Breast epithelium (tissue), 3 donors: ENCODE measurements at regions not wholly inside any gene's neighbourhood (a gene's known extent, or its start where the extent isn't known, plus 50 kb on each side); places are given as distances from the start of the nearest gene placed in this dataset.

ENCODE experiments used
- CTCF ChIP-seq, 3 donors: fragments of 450-650 bp; IDR thresholded peaks; one replicate each; pipeline ENCODE4 v1.5.1; 2016 to 2017; ENCODE audit warnings: antibody characterized with exemption in 3 of 3, mild to moderate bottlenecking in 3 of 3, moderate library complexity in 3 of 3
- POLR2A ChIP-seq: fragments of 450-650 bp; IDR thresholded peaks from one replicate; pipeline ENCODE4 v1.6.1; 2016; ENCODE audit warnings: antibody characterized with exemption, mild to moderate bottlenecking, moderate library complexity
- POLR2AphosphoS5 ChIP-seq, 3 donors: sonication (generic); formaldehyde crosslinking; IDR thresholded peaks; one replicate each; pipeline ENCODE4 v1.6.1; 2017; ENCODE audit warnings: antibody characterized with exemption in 3 of 3

GRCh38 chr2:239594019-239594771, 193.4 kb upstream of the HDAC4 start:
- no peak for TF ChIP-seq POLR2AphosphoS5 (IDR thresholded peaks at IDR 0.05)
- TF ChIP-seq CTCF (IDR thresholded peaks at IDR 0.05), result no peak
- TF ChIP-seq POLR2A, result no peak
